Loucy (cell line): ENCODE measurements at regions not wholly inside any gene's neighbourhood (a gene's known extent, or its start where the extent isn't known, plus 50 kb on each side); places are given as distances from the start of the nearest gene placed in this dataset.

Source experiments
- EZH2phosphoT487 ChIP-seq: fragments of 200-600 bp; IDR thresholded peaks from 2 replicates; pipeline ENCODE4 v1.6.1; 2018; ENCODE audit warnings: antibody characterized with exemption, mild to moderate bottlenecking, moderate library complexity, borderline replicate concordance
- TF ChIP-seq, protein P1 (sequence below): fragments of 200-600 bp; sonication (generic); conservative IDR thresholded peaks from 2 replicates; pipeline ENCODE4 v1.5.1; 2014; ENCODE audit warnings: mild to moderate bottlenecking, antibody characterized with exemption, low read length

- TF ChIP-seq, protein P1, sequence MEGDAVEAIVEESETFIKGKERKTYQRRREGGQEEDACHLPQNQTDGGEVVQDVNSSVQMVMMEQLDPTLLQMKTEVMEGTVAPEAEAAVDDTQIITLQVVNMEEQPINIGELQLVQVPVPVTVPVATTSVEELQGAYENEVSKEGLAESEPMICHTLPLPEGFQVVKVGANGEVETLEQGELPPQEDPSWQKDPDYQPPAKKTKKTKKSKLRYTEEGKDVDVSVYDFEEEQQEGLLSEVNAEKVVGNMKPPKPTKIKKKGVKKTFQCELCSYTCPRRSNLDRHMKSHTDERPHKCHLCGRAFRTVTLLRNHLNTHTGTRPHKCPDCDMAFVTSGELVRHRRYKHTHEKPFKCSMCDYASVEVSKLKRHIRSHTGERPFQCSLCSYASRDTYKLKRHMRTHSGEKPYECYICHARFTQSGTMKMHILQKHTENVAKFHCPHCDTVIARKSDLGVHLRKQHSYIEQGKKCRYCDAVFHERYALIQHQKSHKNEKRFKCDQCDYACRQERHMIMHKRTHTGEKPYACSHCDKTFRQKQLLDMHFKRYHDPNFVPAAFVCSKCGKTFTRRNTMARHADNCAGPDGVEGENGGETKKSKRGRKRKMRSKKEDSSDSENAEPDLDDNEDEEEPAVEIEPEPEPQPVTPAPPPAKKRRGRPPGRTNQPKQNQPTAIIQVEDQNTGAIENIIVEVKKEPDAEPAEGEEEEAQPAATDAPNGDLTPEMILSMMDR = no peak
- no peak for TF ChIP-seq EZH2phosphoT487
Measured at GRCh38 chr15:50824514-50824913, 59.0 kb upstream of the SPPL2A start.
